ENCODE measurements at regions not wholly inside any gene's neighbourhood (a gene's known extent, or its start where the extent isn't known, plus 50 kb on each side); places are given as distances from the start of the nearest gene placed in this dataset.

GRCh38 chr1:83813576-83813975 is 185.4 kb downstream of the TTLL7 start:
- no peak for DNase-seq

GRCh38 chr1:83810144-83810543 is 188.8 kb downstream of the TTLL7 start:
- DNase-seq = no peak

- DNase-seq = no peak
These were observed 190.4 kb downstream of the TTLL7 start for GRCh38 chr1:83808536-83808935.

- DNase-seq = no peak
These were observed 191.1 kb downstream of the TTLL7 start for GRCh38 chr1:83807821-83808220.

GRCh38 chr1:83807231-83807630 is 191.7 kb downstream of the TTLL7 start:
- DNase-seq = no peak

- no peak for DNase-seq
These were observed 193.0 kb downstream of the TTLL7 start for GRCh38 chr1:83805921-83806320.

GRCh38 chr1:83802460-83803152 is 196.3 kb downstream of the TTLL7 start:
- no peak for DNase-seq

DNA sequence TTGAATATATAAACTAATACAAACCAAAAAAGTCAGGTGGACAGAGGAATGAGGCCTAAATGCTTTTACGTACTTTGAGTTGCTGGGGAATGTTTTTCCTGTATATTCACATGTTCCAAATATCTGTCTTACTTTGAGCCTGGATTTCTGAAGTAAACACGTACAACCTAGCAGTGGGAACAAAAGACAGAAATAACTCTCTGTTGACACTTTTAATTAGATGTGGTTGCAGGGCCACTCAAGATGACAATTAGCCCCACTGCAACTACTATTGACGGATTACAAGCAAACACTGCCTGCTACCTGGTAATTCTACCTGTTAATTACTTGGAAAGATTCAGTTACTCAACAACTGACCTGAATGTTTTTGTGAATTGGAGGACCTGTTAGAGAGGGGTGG is 196.9 kb downstream of the TTLL7 start:
- DNase-seq = no peak

DNA sequence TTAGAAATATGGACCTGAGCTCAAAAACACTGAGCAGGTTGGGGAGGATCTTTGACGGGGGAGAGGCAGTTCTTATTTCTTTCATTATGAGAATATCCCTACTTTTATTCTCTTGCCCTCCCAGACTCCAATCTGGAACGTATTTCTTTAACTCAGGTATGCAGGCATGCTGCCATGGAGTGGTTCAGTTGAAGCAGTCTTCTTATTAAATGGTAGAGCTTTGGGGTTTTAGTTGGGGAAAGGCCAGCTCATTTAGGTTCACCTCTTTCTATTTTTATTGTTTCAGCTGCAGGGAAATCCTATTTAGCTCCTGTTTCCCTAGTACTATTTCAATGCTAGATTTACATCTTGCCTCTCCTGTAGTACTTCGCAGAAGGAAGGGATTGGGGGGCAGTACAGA is 198.9 kb downstream of the TTLL7 start:
- no peak for DNase-seq

- no peak for DNase-seq
These were observed 199.3 kb downstream of the TTLL7 start for GRCh38 chr1:83799594-83799993.

DNA sequence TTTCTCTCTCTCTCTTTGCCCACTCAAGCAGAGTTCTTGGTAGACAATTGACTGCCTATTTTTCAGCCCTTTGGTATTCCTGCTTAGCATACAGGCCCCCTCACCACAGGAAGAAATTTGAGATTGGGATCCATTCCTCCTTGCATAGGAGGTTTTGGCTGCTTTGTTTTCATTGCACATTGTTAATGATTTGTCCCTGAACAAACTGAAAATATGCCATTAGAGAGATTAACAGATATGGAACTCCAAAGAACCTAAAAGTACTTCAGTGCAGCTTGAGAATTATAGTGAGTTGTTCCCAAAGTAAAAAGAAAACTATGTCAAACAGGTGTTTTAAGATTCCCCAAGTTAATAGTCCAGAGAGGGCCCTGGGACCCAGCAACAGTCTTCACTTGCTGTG is 200.0 kb downstream of the TTLL7 start:
- no peak for DNase-seq

GRCh38 chr1:83796409-83796808 is 202.5 kb downstream of the TTLL7 start:
- DNase-seq = no peak

GRCh38 chr1:83794384-83794783 is 204.5 kb downstream of the TTLL7 start:
- no peak for DNase-seq

- peak; percentile 30 for DNase-seq
These were observed 207.0 kb downstream of the TTLL7 start for GRCh38 chr1:83791821-83792437.

DNA sequence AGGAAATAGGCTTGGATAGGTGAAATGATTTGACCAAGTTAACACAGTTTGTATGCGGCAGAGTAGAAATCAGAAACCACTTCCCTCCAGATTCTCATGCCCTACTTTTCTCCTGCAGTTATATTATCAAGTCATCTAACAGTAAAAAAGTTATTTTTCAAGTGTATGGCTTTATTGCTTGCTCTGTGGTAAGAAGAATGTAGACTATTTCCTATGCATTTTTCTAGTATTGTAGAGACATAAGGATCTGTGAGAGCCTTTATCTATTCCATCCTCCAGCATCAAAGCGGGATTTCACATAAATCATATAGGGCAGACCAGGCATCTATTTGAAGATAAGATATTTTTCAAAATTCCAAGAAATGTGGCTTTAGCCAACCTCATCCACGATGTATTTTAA is 208.5 kb downstream of the TTLL7 start:
- no peak for DNase-seq

- DNase-seq = no peak
These were observed 211.5 kb downstream of the TTLL7 start for GRCh38 chr1:83787246-83787998.

- DNase-seq = no peak
These were observed 217.3 kb downstream of the TTLL7 start for GRCh38 chr1:83781667-83782066.

DNA sequence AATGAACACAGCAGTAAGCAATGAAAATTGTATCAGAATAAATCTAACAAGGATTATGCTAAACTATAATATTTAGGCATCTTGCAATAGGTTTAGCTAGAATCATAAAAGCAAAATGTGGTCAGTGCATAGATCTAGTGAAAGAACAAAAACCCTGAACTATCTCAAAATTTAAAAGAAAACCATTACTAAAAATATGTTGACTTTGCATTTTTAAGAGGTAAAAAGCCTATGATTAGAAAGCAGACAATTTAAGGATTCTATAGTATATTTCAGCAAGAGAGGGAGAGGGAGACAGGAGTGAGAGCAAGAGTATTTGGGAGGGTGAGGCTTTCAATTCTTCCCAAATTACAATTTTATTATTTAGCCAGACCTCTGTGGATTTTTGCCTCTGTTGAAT is 219.4 kb downstream of the TTLL7 start:
- DNase-seq = no peak

DNA sequence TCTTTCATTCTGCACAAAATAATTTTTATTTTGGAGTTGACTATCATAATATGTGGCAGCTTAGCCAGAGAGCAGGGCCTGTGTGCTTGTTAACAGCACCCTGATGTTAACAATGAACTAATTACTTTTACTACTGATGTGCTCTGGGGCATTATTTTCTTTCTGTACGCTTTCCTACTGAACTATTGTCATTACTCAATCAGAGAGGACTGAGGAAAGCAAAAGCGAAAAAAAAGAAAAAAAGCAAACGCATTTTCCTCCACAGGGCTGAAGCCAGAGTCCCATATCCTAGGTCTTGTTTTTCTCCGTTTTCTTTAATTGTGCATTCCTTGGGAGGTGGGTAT is 221.2 kb downstream of the TTLL7 start:
- no peak for DNase-seq

DNA sequence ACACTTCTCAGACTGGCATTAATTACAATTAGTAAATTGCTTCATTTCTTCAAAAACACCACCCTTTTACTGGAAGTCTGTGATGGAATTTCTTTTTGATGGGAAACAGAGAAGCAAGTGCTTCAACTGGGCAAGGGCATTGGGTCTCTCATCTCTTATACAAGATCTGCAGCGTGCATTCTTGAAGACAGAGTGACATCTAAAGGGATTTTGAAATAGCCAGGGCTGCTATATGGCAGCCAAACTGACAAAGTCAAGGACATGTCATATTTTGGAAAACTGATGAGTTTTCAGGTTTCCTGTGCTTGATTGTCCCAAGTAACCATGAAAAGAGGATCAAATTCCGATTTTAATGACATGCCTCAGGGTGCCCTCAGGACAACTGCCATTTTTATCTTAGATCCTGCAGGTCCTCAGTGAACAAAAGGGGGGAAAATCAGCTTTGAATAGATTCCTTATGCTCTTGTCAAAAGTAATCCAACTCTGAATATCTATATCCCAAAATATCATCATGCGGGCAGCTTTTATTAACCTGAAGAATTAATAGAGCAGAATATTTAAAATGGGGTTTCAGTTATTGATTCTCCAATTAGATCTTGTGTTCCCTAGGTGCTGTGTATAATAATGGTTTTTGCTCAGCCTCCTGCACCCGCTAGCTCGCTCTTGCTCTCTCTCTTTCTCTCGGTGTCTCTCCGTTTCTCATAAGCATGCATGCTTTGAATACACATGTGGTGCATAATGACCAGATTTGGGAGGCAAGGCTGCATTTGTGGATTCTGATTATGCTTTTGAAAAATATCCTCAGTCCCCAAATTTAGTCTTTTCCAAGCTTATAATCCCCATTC is 221.8 kb downstream of the TTLL7 start:
- DNase-seq = no peak

DNA sequence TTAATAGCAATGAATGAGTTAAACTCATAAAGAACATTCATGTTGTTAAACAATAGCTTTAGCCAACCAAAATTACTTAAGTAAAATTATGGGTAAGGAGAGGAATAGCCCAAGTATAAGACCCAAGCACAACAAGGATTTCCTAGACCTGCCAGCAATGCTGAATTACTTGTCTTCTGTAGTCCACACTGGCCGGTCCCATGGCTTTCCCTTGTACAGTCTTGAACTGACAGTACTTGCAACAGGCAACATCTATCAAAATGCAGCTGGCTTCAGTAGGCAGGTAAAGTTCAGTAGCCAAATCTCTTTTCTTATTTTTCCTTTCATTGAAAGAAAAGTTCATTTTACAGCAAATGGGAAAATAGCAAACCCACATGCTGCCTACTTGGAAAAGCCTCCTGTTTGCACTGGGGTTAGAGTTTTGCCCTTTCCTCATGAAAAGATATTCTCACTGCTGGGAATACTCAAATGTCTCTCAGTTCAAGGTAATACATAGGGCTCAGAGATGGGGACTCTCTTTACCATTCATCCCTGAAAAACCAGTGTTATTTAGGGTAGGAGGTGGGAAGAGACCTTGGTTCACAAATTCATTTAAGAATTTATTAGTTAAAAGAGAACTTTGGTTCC is 222.8 kb downstream of the TTLL7 start:
- DNase-seq = no peak

GRCh38 chr1:83773059-83773458 is 225.9 kb downstream of the TTLL7 start:
- no peak for DNase-seq

DNA sequence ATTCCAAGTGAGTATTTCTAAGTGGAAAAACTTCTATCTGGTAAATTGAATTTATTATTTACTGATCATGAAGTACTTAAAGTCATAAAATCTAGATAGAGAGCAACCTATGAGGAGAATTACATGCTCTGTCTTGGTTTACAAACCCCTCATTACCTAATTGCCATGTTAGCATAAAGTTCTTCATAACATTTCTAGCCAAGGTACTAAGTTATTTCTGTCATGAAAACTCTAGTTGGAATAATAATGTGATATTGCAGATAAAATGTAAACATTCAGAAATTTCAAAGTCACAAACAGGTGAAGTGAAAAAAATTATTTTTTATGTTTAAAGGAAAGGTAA is 228.6 kb downstream of the TTLL7 start:
- DNase-seq = no peak
